ENCODE measurements at regions not wholly inside any gene's neighbourhood (a gene's known extent, or its start where the extent isn't known, plus 50 kb on each side); places are given as distances from the start of the nearest gene placed in this dataset.
"Not testable (repeated sequence)": the region's sequence is repeated elsewhere in the genome, so short reads cannot be mapped to it uniquely, and the experiment has no call there.

- H3K27ac ChIP-seq (ENCODE audit: low read length) = no peak overlapping the region
- no peaks in the 10 kb centered on the region for H3K27me3 ChIP-seq (ENCODE audit: control insufficient read depth, insufficient read depth)
- intact Hi-C loops (cut with DNase I) = loop anchor here in 1 of 4 donors (10.0 kb wide), 1 partner anchor 228 kb away; no protein-coding TSS in a partner anchor
- no peak overlapping the region for H3K4me3 ChIP-seq (ENCODE audit: low read length)
- peaks cover 2% of the 10 kb centered on the region for H3K4me1 ChIP-seq (ENCODE audit: control insufficient read depth, insufficient read depth, low read length)
- ATAC-seq = peak in 1 of 2 donors; percentile 12
- no peak for DNase-seq
- 57% methylated on average over 6 of the region's 6 CpGs for WGBS
- no peaks in the 10 kb centered on the region for H3K9me3 ChIP-seq (ENCODE audit: control insufficient read depth, low read length)
Observed at GRCh38 chr10:117442521-117442920, 67.3 kb upstream of the PDZD8 start.

- Histone ChIP-seq H3K27me3 (ENCODE audit: control insufficient read depth, insufficient read depth) (no peaks in the 10 kb centered on the region), H3K9me3 (ENCODE audit: control insufficient read depth, low read length) (no peaks in the 10 kb centered on the region), H3K4me1 (ENCODE audit: control insufficient read depth, insufficient read depth, low read length) (peaks cover 2% of the 10 kb centered on the region), H3K27ac (ENCODE audit: low read length) (no peak overlapping the region), H3K4me3 (ENCODE audit: low read length) (no peak overlapping the region)
- DNase-seq = no peak
- no peak for ATAC-seq
- intact Hi-C loops (cut with DNase I) = loop anchor here in 1 of 4 donors (10.0 kb wide), 1 partner anchor 227 kb away; no protein-coding TSS in a partner anchor
- 60% methylated on average over 6 of the region's 6 CpGs for WGBS
Observed at GRCh38 chr10:117441812-117442443, 66.7 kb upstream of the PDZD8 start.

GRCh38 chr10:117441361-117441760, 66.1 kb upstream of the PDZD8 start:
- Histone ChIP-seq H3K27me3 (ENCODE audit: control insufficient read depth, insufficient read depth) (no peaks in the 10 kb centered on the region), H3K27ac (ENCODE audit: low read length) (no peak overlapping the region), H3K4me3 (ENCODE audit: low read length) (no peak overlapping the region), H3K4me1 (ENCODE audit: control insufficient read depth, insufficient read depth, low read length) (peaks cover 2% of the 10 kb centered on the region), H3K9me3 (ENCODE audit: control insufficient read depth, low read length) (no peaks in the 10 kb centered on the region)
- ATAC-seq = no peak
- no peak for DNase-seq
- 72% methylated on average over 6 of the region's 6 CpGs for WGBS
- intact Hi-C loops (cut with DNase I) = loop anchor here in 1 of 4 donors (10.0 kb wide), 1 partner anchor 227 kb away; no protein-coding TSS in a partner anchor

- intact Hi-C loops (cut with DNase I) = no loop called here
- no peak overlapping the region for H3K27ac ChIP-seq (ENCODE audit: low read length)
Observed at GRCh38 chr10:117439243-117439912, 64.1 kb upstream of the PDZD8 start.

GRCh38 chr10:117432866-117433265, 57.6 kb upstream of the PDZD8 start:
- intact Hi-C loops (cut with DNase I) = no loop called here
- 52% methylated on average over 4 of the region's 4 CpGs for WGBS
- H3K27ac ChIP-seq (ENCODE audit: low read length) = no peak overlapping the region
- no peak for ATAC-seq
- no peak overlapping the region for H3K4me3 ChIP-seq (ENCODE audit: low read length)
- no peaks in the 10 kb centered on the region for H3K9me3 ChIP-seq (ENCODE audit: control insufficient read depth, low read length)
- H3K4me1 ChIP-seq (ENCODE audit: control insufficient read depth, insufficient read depth, low read length) = no peaks in the 10 kb centered on the region
- no peak for DNase-seq
- no peaks in the 10 kb centered on the region for H3K27me3 ChIP-seq (ENCODE audit: control insufficient read depth, insufficient read depth)

More at GRCh38 chr10:117439243-117439912, 64.1 kb upstream of the PDZD8 start:
- peaks cover 2% of the 10 kb centered on the region for H3K4me1 ChIP-seq (ENCODE audit: control insufficient read depth, insufficient read depth, low read length)
- no peaks in the 10 kb centered on the region for H3K9me3 ChIP-seq (ENCODE audit: control insufficient read depth, low read length)
- H3K27me3 ChIP-seq (ENCODE audit: control insufficient read depth, insufficient read depth) = no peaks in the 10 kb centered on the region
- ATAC-seq (peak in 1 of 2 donors; percentile 58), DNase-seq (peak in 2 of 3 donors; percentile 52 to 54)
- WGBS = 32% methylated on average over 4 of the region's 4 CpGs
- no peak overlapping the region for H3K4me3 ChIP-seq (ENCODE audit: low read length)

- intact Hi-C loops (cut with DNase I) = no loop called here
- no peaks in the 10 kb centered on the region for H3K9me3 ChIP-seq (ENCODE audit: control insufficient read depth, low read length)
- no peak overlapping the region for H3K4me3 ChIP-seq (ENCODE audit: low read length)
- no peaks in the 10 kb centered on the region for H3K4me1 ChIP-seq (ENCODE audit: control insufficient read depth, insufficient read depth, low read length)
- no peak for ATAC-seq
- no peak overlapping the region for H3K27ac ChIP-seq (ENCODE audit: low read length)
- no peaks in the 10 kb centered on the region for H3K27me3 ChIP-seq (ENCODE audit: control insufficient read depth, insufficient read depth)
- WGBS = 77% methylated on average over 4 of the region's 4 CpGs
- no peak for DNase-seq
Observed at GRCh38 chr10:117431160-117431559, 55.9 kb upstream of the PDZD8 start.

- H3K9me3 ChIP-seq (ENCODE audit: control insufficient read depth, low read length); ATAC-seq; H3K27ac ChIP-seq (ENCODE audit: low read length); H3K4me3 ChIP-seq (ENCODE audit: low read length); intact Hi-C loops (cut with DNase I); DNase-seq; H3K4me1 ChIP-seq (ENCODE audit: control insufficient read depth, insufficient read depth, low read length); H3K27me3 ChIP-seq (ENCODE audit: control insufficient read depth, insufficient read depth): not testable (repeated sequence)
- 87% methylated on average over 2 of the region's 2 CpGs for WGBS
Observed at GRCh38 chr10:117430535-117430934, 55.3 kb upstream of the PDZD8 start.

GRCh38 chr10:117429643-117430265, 54.5 kb upstream of the PDZD8 start:
- ATAC-seq (no peak), DNase-seq (no peak)
- Histone ChIP-seq H3K27me3 (ENCODE audit: control insufficient read depth, insufficient read depth) (no peaks in the 10 kb centered on the region), H3K4me1 (ENCODE audit: control insufficient read depth, insufficient read depth, low read length) (no peaks in the 10 kb centered on the region), H3K4me3 (ENCODE audit: low read length) (no peak overlapping the region), H3K9me3 (ENCODE audit: control insufficient read depth, low read length) (no peaks in the 10 kb centered on the region), H3K27ac (ENCODE audit: low read length) (no peak overlapping the region)
- intact Hi-C loops (cut with DNase I) = no loop called here
- WGBS = 49% methylated on average over 2 of the region's 2 CpGs

GRCh38 chr10:117427356-117427755, 52.1 kb upstream of the PDZD8 start:
- ATAC-seq (no peak), DNase-seq (no peak)
- H3K4me1 ChIP-seq (ENCODE audit: control insufficient read depth, insufficient read depth, low read length) = no peaks in the 10 kb centered on the region
- H3K27me3 ChIP-seq (ENCODE audit: control insufficient read depth, insufficient read depth) = no peaks in the 10 kb centered on the region
- WGBS = 79% methylated on average over 4 of the region's 4 CpGs
- no peak overlapping the region for H3K4me3 ChIP-seq (ENCODE audit: low read length)
- no peak overlapping the region for H3K27ac ChIP-seq (ENCODE audit: low read length)
- intact Hi-C loops (cut with DNase I) = no loop called here
- no peaks in the 10 kb centered on the region for H3K9me3 ChIP-seq (ENCODE audit: control insufficient read depth, low read length)

GRCh38 chr10:117425974-117426566, 50.8 kb upstream of the PDZD8 start:
- Histone ChIP-seq H3K27me3 (ENCODE audit: control insufficient read depth, insufficient read depth) (no peaks in the 10 kb centered on the region), H3K4me1 (ENCODE audit: control insufficient read depth, insufficient read depth, low read length) (no peaks in the 10 kb centered on the region), H3K9me3 (ENCODE audit: control insufficient read depth, low read length) (no peaks in the 10 kb centered on the region), H3K27ac (ENCODE audit: low read length) (no peak overlapping the region), H3K4me3 (ENCODE audit: low read length) (no peak overlapping the region)
- WGBS = 73% methylated on average over 5 of the region's 5 CpGs
- intact Hi-C loops (cut with DNase I) = no loop called here
- ATAC-seq (no peak), DNase-seq (no peak)

Measured in right cardiac atrium (tissue), 5 donors.